Stimulated activated CD4-positive, alpha-beta T cell treated with anti-CD3 and anti-CD28 coated beads, TNF-alpha, amount 100 ng/mL, for 48 hours (primary cell): ENCODE measurements at regions not wholly inside any gene's neighbourhood (a gene's known extent, or its start where the extent isn't known, plus 50 kb on each side); places are given as distances from the start of the nearest gene placed in this dataset.

Experiments
- DNase-seq, 3 donors: peaks; one replicate each; pipeline ENCODE4 v3.0.0-alpha.2; 2020; ENCODE audit warnings: low read depth in 3 of 3

DNA sequence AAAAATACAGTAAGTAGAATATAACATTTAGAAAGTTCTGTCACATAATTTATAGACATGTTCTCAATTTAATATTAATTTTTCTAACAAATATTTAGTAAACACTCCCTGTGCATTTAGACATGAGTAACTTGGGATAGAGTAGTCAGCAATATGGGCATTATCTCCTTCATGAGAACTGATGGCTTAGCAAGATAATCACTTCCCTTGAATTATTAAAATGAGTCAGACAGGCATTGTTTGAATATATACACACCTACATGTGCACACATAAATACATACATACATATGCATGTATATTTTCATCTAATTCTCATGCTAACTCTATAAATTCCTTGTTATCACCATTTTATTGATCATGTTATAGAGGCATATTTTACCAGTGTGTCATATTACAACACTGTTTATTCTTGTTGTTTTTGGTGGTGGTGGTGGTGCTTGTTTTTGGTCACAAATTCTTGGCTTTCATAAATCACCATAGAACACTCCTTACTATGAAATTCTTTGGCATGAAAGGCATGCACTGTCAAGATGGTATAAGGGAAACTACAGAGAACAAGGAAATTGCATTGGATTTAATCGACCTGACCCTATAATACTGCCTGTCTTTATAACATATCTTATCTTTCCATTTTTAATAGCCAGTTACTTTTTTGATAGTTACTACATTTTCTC lies 434.5 kb upstream of the MANEA start:
- DNase-seq = no peak

- DNase-seq = no peak
These were observed 433.7 kb upstream of the MANEA start for GRCh38 chr6:95143408-95144180.

GRCh38 chr6:95145457-95145856 lies 431.9 kb upstream of the MANEA start:
- DNase-seq = no peak

GRCh38 chr6:95159557-95159956 lies 417.8 kb upstream of the MANEA start:
- DNase-seq = no peak

- no peak for DNase-seq
These were observed 407.6 kb upstream of the MANEA start for GRCh38 chr6:95169775-95170174.

DNA sequence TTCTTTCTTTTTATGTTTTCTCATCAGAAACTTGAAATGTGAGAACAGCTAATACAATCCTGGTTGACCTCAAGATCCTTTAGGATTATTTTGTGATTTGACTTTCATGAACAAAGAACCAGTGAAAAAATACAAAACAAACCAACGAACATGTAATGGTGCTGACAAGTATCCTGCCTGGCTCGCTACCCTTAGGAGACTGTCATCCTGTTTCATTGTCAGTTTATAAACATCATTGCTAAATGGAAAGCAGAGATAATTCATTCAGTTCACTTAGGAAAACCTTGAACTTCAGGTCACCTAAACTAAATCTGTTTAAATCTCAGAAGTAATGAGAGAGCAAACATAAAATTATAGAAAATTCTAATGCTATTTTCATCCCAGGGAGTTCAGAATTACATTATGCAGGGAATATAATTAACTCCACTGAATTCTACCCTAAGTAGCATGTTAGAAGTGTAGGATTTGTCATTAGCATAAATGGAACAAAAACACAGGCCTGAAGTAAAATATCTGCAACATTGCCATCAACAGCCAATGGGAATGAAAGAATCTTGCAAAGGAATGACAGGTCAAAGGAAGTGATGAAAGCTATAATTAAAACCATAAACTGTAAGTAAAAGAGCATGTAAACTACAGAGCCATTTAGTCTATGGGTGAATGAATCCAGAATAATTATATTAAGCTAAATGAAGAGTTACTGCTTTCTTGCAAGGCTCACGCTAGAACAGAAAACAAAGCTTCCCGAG lies 401.2 kb upstream of the MANEA start:
- no peak for DNase-seq

GRCh38 chr6:95185874-95186273 lies 391.5 kb upstream of the MANEA start:
- no peak for DNase-seq

DNA sequence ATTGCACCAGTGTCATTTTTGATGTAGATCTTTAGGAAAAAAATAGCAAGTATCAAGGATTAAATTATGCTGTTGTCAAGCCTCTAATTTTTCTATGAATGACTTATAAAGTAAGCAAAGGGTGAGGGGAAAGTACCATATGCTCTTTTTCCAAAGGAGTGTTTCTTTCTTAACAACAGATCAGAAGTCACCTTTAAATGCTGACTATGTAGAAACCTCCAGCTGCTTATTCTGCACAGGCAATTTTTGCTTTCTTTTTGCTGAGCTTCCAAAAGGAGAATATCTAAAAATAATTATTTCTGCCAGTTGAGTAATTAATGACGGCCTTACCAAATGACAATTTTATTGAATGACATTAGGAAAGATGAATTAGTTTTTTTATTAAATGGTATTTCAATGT lies 390.6 kb upstream of the MANEA start:
- no peak for DNase-seq

- no peak for DNase-seq
These were observed 379.7 kb upstream of the MANEA start for GRCh38 chr6:95197590-95197989.

- DNase-seq = peak in 2 of 3 donors; percentile 1 to 12
These were observed 374.1 kb upstream of the MANEA start for GRCh38 chr6:95203153-95203754.

- no peak for DNase-seq
These were observed 373.2 kb upstream of the MANEA start for GRCh38 chr6:95204178-95204577.

DNA sequence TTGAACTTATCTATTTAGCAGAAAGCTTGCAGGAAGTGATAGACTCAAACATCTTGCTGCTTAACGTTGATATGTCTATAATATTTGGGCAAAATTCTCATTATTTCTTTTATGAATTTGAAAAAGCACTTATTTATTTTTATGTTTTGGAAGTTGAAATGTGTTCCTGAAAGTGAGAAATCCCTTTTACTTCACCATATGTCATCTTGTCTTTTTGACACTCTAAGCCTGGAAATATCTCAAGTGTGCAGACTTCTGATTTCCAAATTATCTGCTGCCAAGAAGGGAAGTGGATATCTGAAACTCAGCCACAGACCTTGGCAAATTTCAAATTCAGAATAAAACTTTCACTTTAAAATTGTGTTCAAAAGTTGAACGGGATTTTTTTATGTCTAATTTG lies 368.7 kb upstream of the MANEA start:
- DNase-seq = no peak

DNA sequence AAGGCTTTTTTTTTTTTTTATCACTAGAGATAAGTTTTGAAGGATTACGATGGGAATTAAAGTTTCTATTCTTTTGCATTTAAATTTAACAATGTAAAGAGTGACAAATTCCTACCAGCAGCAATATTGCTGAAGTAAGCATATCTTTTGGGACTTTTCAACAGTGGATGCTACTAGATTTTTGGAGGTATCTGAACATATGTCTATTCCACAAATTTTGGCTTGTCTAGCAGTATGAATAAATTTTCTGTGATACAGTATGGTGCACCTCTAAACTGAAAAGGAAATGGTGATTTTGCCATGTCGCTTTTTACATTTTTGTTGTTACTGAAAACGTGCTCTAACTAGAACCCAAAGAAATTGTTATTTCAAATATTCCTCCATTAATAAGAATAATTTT lies 368.3 kb upstream of the MANEA start:
- no peak for DNase-seq

DNA sequence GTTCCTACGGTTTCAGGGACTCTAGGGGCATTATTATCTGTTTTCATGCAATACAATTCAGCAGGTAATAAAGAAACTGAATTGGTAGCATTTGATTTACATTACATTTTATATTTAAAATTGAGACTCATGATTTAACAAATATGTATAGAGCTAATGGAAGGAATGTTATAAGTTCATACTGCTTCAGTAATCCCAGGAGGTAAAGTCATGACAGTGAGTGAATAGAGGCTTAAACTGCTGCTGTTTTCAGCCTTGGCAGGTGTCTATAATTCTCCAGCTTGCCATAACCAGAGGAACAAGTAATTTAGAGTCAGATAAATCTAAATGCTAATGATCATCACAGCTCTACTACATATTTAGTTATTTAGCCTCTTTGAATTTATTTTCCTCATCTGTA lies 360.8 kb upstream of the MANEA start:
- DNase-seq = no peak

DNA sequence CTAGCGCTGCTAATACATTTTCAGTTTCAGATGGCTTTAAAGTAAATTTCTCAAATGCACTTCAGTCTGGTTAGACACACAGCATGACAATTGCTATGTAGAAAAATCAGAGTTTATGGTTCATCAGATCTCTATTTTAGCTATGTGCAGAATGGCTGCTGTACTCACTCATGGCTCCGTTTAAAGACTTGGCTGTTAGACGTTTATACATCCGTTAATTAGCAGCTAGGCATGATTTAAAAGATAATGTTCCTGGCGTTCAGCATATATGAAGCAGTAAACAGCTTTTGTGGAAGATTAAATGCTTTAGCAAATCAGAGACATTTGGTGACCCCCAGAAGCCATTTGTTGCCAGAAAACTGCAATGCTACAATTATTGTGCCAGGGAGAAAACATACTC lies 350.0 kb upstream of the MANEA start:
- DNase-seq = no peak

DNA sequence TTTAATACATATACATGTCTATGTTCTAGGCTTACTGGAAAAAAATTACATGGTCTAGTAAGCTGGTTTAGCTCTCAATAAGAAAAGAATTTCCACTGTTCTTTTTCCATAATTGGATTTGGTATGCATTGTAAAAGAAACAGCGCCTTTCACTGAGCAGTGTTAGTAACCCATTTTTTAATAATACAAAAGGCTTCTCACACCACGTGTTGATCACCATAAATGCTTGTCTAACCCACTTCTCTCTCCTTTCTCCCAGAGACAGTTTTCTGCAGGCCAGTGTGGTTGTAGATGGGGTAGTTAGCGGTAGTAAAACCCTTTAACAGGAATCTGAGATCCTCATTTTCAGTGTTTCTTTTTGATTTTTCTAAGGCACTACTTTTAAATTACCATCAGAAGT lies 348.7 kb upstream of the MANEA start:
- no peak for DNase-seq

- DNase-seq = no peak
These were observed 347.1 kb upstream of the MANEA start for GRCh38 chr6:95230071-95230740.

DNA sequence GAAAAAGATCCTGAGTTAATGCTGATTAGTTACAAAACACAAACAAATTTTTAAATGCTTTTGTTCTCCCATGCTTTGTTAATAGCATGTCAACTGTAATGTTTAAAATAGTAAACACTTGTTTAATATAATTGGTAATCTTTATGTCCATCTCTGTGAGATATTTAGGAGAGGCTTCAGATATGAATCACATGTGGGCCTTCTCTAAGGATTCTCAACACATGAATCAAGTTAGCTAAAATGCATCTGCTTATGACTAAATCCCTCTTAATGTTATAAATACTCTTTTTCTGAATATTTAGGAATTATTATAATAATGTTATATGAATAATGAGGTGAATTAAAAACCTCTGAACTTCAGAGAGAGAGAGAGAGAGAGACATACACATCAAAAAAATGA lies 345.9 kb upstream of the MANEA start:
- no peak for DNase-seq

- no peak for DNase-seq
These were observed 344.9 kb upstream of the MANEA start for GRCh38 chr6:95232446-95232845.

DNA sequence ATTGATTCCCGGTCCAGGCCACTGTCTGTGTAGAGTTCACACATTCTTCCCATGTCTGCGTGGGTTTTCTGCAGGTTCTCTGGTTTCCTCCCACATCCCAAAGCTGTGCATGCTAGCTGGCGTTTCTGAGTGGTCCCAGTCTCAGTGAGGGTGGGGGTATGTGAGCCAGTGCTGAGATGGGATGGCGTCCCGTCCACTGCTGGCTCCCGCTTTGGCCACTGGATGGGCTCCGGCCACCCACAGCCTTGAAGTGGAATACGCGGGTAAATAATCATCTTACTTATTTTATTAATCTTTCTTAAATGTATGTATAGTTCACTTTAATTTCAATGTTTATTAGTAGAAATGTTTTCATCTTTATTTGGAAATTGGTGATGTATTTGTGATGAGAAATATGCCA lies 343.5 kb upstream of the MANEA start:
- DNase-seq = no peak

DNA sequence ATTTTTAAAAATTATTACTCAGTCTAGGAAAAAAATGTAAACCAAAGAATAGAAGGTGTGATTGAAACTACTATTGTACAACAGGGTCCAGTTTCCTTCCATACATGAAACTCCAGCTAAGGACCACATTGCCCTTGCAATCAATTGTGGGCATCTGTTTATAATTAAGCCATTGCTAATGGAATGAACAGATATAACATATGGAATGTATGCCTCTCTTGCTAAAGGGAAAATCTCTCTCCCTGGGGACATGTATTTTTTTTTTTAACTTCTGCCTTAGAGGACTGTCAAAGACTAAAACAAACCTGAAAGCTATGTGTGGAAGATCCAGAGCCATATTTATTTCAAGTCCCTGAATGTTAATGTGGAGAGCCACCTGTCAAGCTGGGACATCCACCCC lies 336.8 kb upstream of the MANEA start:
- no peak for DNase-seq

GRCh38 chr6:95242560-95242959 lies 334.8 kb upstream of the MANEA start:
- DNase-seq = no peak
